T47D (cell line): ENCODE measurements at regions not wholly inside any gene's neighbourhood (a gene's known extent, or its start where the extent isn't known, plus 50 kb on each side); places are given as distances from the start of the nearest gene placed in this dataset.
"Not testable (repeated sequence)": the region's sequence is repeated elsewhere in the genome, so short reads cannot be mapped to it uniquely, and the experiment has no call there.

ENCODE experiments used
- DNase-seq, 2 experiments: peaks; one replicate each; pipeline versions ENCODE4 v3.0.0 to v3.0.0-alpha.2; 2011 to 2012; ENCODE audit warnings: low read depth in 1 of 2, low spot score in 1 of 2
- JUND ChIP-seq: IDR thresholded peaks from 2 replicates; pipeline ENCODE4 v1.6.1; 2012; ENCODE audit warnings: low read depth
- in situ Hi-C: cut with HindIII; loops from 2 replicates; pipeline ENCODE4 v1.10.0; 2016; ENCODE audit warnings: low sequenced_read_pairs, low pct_unique_long_range_greater_than_20kb

GRCh38 chr13:55632402-55632801 is 1508.3 kb upstream of the PRR20A start:
- no peak for TF ChIP-seq JUND
- in situ Hi-C loops = no loop called here
- no peak for DNase-seq

GRCh38 chr13:55649485-55649884 is 1491.2 kb upstream of the PRR20A start:
- DNase-seq = no peak
- in situ Hi-C loops = no loop called here
- no peak for TF ChIP-seq JUND

- no peak for DNase-seq
- TF ChIP-seq JUND = no peak
- in situ Hi-C loops = no loop called here
Observed at GRCh38 chr13:55652657-55653056, 1488.1 kb upstream of the PRR20A start.

DNA sequence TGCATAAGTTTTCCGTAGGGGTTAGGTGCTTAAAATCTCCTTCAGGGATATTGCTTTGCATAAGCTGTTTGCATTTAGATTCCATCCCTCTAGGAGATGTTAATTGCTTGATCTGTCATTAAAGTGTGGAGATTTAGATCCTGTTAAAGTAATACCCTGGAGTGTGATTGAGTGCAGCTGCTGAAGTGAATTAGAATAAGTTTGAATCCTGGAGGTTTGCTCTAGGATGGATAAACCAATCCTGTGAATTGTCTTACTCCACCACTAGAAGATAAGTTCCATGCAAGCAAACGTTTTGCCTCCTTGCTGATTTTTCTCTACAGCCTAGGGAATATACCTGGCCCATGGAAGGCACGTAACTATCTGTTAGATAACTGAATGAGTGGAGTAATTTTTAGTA is 1487.2 kb upstream of the PRR20A start:
- in situ Hi-C loops = no loop called here
- no peak for DNase-seq
- no peak for TF ChIP-seq JUND

- no peak for DNase-seq
- no peak for TF ChIP-seq JUND
- in situ Hi-C loops = no loop called here
Observed at GRCh38 chr13:55654243-55654642, 1486.5 kb upstream of the PRR20A start.

- in situ Hi-C loops, DNase-seq: not testable (repeated sequence)
Observed at GRCh38 chr13:55660264-55660663, 1480.5 kb upstream of the PRR20A start.

GRCh38 chr13:55660851-55661250 is 1479.9 kb upstream of the PRR20A start:
- in situ Hi-C loops = no loop called here
- no peak for DNase-seq
- TF ChIP-seq JUND = no peak

DNA sequence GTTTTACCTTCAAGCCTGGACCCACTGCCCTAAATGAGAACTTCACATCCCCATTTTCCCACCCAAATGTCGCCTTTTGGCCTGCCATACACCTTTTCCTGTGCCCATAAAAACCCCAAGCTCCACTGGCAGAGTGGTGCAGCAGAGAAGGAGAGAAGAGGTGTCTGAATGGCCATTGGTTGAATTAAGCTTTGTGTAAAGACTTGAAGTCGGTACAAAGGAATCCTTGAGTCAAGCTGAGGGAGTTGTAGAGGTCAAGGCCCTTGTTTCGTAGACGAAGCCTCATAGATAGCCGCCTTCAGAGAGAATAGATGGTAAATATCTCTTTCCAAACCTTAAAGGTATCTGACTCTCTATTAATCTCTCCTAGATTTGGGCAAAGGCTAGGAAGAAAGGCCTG is 1479.2 kb upstream of the PRR20A start:
- in situ Hi-C loops = no loop called here
- no peak for TF ChIP-seq JUND
- no peak for DNase-seq

- in situ Hi-C loops = no loop called here
- DNase-seq = no peak
- no peak for TF ChIP-seq JUND
Observed at GRCh38 chr13:55664178-55664577, 1476.5 kb upstream of the PRR20A start.

DNA sequence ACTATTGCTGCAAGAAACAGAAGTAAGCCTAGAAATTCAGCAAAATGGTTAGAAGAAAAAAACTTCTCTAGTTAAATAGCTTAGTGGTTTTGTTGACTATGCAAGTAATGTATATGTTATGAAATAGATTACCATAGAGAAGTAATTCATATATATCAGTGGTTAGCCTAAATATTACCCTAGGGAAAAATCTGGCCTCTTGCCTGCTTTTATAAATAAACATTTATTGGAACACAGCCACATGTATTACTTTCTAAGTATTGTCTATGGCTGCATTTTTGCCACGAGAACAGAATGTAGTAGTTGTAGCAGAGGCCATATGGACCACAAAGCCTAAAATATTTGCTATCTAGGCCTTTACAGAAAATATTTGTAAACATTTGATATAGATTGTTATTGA is 1471.7 kb upstream of the PRR20A start:
- no peak for DNase-seq

DNA sequence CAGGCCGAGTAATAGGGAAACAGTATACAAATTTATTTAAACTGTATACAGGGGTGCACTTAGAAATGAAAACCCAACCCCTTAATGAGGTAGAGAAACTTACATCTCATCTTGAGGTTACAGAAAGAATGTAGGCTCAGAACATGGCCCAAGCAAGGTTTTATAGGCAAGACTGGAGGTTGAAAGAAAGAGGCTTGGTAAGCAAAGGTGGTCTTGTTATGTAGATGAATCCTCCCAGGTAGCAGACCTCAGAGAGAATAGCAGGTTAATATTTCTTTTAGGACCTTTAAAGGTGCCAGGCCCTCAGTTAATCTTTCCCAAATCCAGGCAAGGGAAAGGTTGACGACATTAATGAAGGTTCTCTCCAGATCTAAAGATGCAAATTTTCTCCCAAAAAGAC is 1466.8 kb upstream of the PRR20A start:
- DNase-seq = no peak
- TF ChIP-seq JUND = no peak
- in situ Hi-C loops = no loop called here

More for the DNA sequence above, 1471.7 kb upstream of the PRR20A start:
- TF ChIP-seq JUND = no peak
- in situ Hi-C loops = no loop called here

DNA sequence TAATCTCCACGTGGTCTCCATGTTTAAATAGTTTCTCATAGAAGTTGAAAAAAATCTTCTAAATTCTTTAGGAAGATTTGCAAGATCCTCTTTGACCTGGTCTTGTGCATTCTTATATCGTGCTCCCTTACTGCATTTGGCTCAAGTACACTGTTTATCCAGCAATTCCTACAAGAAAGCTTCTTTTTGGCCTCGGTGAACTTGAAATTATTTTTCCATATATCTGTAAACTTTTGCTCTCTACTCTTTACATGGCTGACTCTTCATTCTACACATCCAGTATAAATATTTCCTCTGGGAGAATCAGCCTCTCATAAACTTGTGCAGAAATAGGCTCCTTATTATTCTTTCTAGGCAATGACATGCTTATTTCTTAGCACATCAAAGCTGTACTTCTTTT is 1457.9 kb upstream of the PRR20A start:
- in situ Hi-C loops = no loop called here
- no peak for TF ChIP-seq JUND
- DNase-seq = no peak

DNA sequence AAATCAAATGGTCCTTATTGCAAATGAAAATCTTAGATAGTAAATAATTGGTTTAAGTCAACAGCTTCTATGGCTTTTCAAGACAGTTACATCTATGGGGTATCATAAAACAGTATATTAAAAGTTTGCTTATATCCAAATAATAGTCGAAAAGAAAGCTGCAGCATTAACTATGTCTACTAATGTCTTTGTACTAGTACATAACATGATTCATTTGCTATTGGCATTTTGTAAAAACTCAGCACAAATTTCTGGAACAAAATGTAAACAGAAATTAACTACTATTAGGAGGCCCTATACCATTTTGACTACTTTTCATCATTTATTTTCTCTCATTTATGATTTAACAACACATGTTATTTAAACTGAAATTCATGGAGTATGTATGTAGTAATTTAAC is 1435.2 kb upstream of the PRR20A start:
- no peak for DNase-seq
- in situ Hi-C loops = no loop called here
- no peak for TF ChIP-seq JUND

DNA sequence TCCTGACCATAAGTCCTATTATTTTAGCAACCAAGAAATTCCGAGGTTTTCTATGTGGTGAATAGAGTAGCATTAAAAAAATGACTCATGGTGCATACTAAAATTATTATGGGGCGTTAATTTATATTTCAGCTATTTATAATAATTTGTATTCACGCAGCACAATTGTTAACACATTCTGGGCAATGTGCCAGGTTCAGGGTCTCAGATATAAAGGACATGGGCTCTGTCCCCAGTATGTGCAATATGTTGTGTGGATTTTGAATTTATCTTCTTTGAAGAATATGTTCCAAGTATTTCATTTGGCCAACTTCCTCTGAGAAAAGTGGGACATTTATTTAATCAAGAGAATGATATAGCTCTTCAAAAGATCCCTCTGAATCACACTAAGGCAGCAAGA is 1434.7 kb upstream of the PRR20A start:
- no peak for TF ChIP-seq JUND
- DNase-seq = no peak
- in situ Hi-C loops = no loop called here

GRCh38 chr13:55714120-55714519 is 1426.6 kb upstream of the PRR20A start:
- TF ChIP-seq JUND = no peak
- in situ Hi-C loops = no loop called here
- no peak for DNase-seq
